ENCODE measurements at regions not wholly inside any gene's neighbourhood (a gene's known extent, or its start where the extent isn't known, plus 50 kb on each side); places are given as distances from the start of the nearest gene placed in this dataset.

GRCh38 chr10:108899670-108900069 lies 1023.6 kb downstream of the XPNPEP1 start:
- Histone ChIP-seq H3K4me2 (ENCODE audit: insufficient read depth, insufficient read length, low read length) (no peak overlapping the region), H3K9ac (ENCODE audit: extremely low read depth, insufficient read length, low read length) (no peak overlapping the region), H3K14ac (ENCODE audit: insufficient read depth, low read length) (no peak overlapping the region), H4K20me1 (ENCODE audit: control insufficient read depth, insufficient read depth, insufficient read length) (no peaks in the 10 kb centered on the region), H3K18ac (ENCODE audit: insufficient read length, low read depth, low read length) (no peak overlapping the region), H3K79me2 (ENCODE audit: insufficient read depth, low read length) (no peaks in the 10 kb centered on the region), H3K23me2 (ENCODE audit: insufficient read length, low read depth, low read length, poor library complexity, severe bottlenecking) (no peaks in the 10 kb centered on the region), H4K8ac (replicated peaks; ENCODE audit: insufficient read length, low read depth, low read length) (no peak overlapping the region), H4K91ac (ENCODE audit: insufficient read length, low read depth, low read length) (no peak overlapping the region), H2AK5ac (ENCODE audit: insufficient read length, low read length) (no peak overlapping the region), H3K56ac (ENCODE audit: insufficient read length, low read depth, low read length) (no peak overlapping the region), H3K27ac (ENCODE audit: insufficient read length, low read depth, low read length) (no peak overlapping the region), H2BK5ac (ENCODE audit: insufficient read length, low read length) (no peak overlapping the region), H2BK20ac (ENCODE audit: low read depth, low read length, poor library complexity, severe bottlenecking) (no peak overlapping the region), H2BK12ac (ENCODE audit: insufficient read length, low read depth, low read length) (no peak overlapping the region), H3K4me1 (ENCODE audit: insufficient read depth, low read length) (no peaks in the 10 kb centered on the region), H3T11ph (ENCODE audit: low read length) (no peak overlapping the region), H3K23ac (ENCODE audit: insufficient read length, low read depth, low read length) (no peak overlapping the region), H3K4ac (ENCODE audit: low read depth, low read length) (no peak overlapping the region), H3K9me3 (ENCODE audit: control insufficient read depth, low read depth, low read length) (no peaks in the 10 kb centered on the region), H3K27me3 (ENCODE audit: insufficient read depth, low read length) (no peaks in the 10 kb centered on the region), H3K79me1 (ENCODE audit: insufficient read depth, low read depth, low read length, poor library complexity, severe bottlenecking) (no peaks in the 10 kb centered on the region), H2BK120ac (ENCODE audit: low read depth, low read length, poor library complexity, severe bottlenecking) (no peak overlapping the region), H4K5ac (ENCODE audit: insufficient read length, low read depth, low read length) (no peak overlapping the region), H2BK15ac (ENCODE audit: low read depth, low read length) (no peak overlapping the region), H2AFZ (ENCODE audit: low read length) (peak overlapping the region; percentile 73)
- no peaks in the 10 kb centered on the region for H3K9me3 Mint-ChIP-seq
- no peak overlapping the region for H3K4me3 Mint-ChIP-seq
- peaks cover 4 to 7% of the 10 kb centered on the region in 2 experiments for H3K4me1 Mint-ChIP-seq
- peak; percentile 33; the same call in 1 of the 3 replicates for TF ChIP-seq CTCF (conservative IDR thresholded peaks at IDR 0.05)
- WGBS (ENCODE audit: extremely low coverage, insufficient read length, low lambda C conversion rate), result no CpG with 5 or more reads among the region's 3 CpGs
- no peaks in the 10 kb centered on the region for H3K27me3 Mint-ChIP-seq (ENCODE audit: low read depth)
- DNase-seq, result no peak
- no peaks in the 10 kb centered on the region for H3K36me3 Mint-ChIP-seq (ENCODE audit: insufficient read depth in 1 of 3, low read depth in 3 of 3)
- H3K27ac Mint-ChIP-seq, result no peak overlapping the region

All from H9 (cell line).